Neural cell (in vitro differentiated cells): ENCODE measurements at regions not wholly inside any gene's neighbourhood (a gene's known extent, or its start where the extent isn't known, plus 50 kb on each side); places are given as distances from the start of the nearest gene placed in this dataset.

ENCODE experiments used
- H2AFZ ChIP-seq: fragments of 200-600, 300-800 bp; sonication (generic), shearing (Covaris generic); 2 replicates; pipeline ENCODE4 v1.6.0; 2014; ENCODE audit warnings: low read depth, mild to moderate bottlenecking, antibody characterized with exemption, low read length, moderate library complexity
- H3F3A ChIP-seq: fragments of 200-600 bp; shearing (Covaris generic); 2 replicates; pipeline ENCODE4 v1.6.1; 2016; ENCODE audit warnings: mild to moderate bottlenecking, moderate library complexity, mixed read lengths, antibody characterized with exemption, low read length; ENCODE audit not compliant: insufficient read depth, poor library complexity, severe bottlenecking
- H3K27ac ChIP-seq: fragments of 200-600, 300-800 bp; sonication (generic), shearing (Covaris generic); 2 replicates; pipeline ENCODE4 v1.5.1; 2014; ENCODE audit warnings: mild to moderate bottlenecking, low read length, moderate library complexity
- H3K27me3 ChIP-seq: fragments of 300-800, 200-600 bp; sonication (generic), shearing (Covaris generic); 2 replicates; pipeline ENCODE4 v1.6.0; 2014; ENCODE audit warnings: mild to moderate bottlenecking, low read depth, low read length, moderate library complexity; ENCODE audit not compliant: insufficient read depth
- H3K36me3 ChIP-seq: fragments of 300-800, 200-600 bp; sonication (generic), shearing (Covaris generic); 2 replicates; pipeline ENCODE4 v1.5.1; 2014; ENCODE audit warnings: mild to moderate bottlenecking, antibody characterized with exemption, low read length, moderate library complexity; ENCODE audit not compliant: insufficient read depth
- H3K4me2 ChIP-seq: fragments of 300-800, 200-600 bp; sonication (generic), shearing (Covaris generic); 2 replicates; pipeline ENCODE4 v1.6.0; 2014; ENCODE audit warnings: mild to moderate bottlenecking, low read length
- H3K4me3 ChIP-seq: fragments of 300-800, 200-600 bp; sonication (generic), shearing (Covaris generic); 2 replicates; pipeline ENCODE4 v1.5.1; 2014; ENCODE audit warnings: mild to moderate bottlenecking, low read length, moderate library complexity
- H3K79me2 ChIP-seq: fragments of 200-600 bp; shearing (Covaris generic); replicated peaks from 2 replicates; pipeline ENCODE4 v1.6.0; 2014; ENCODE audit warnings: mild to moderate bottlenecking, low read length, moderate library complexity; ENCODE audit not compliant: insufficient read depth
- H3K9ac ChIP-seq: fragments of 300-800, 200-600 bp; sonication (generic), shearing (Covaris generic); 2 replicates; pipeline ENCODE4 v1.6.1; 2016; ENCODE audit warnings: mild to moderate bottlenecking, low read length, mixed read lengths
- H3K9me2 ChIP-seq: fragments of 200-600 bp; shearing (Covaris generic); 2 replicates; pipeline ENCODE4 v1.6.1; 2016; ENCODE audit warnings: mild to moderate bottlenecking, low read length, mixed read lengths; ENCODE audit not compliant: insufficient read depth
- H3K9me3 ChIP-seq: fragments of 200-600, 300-800 bp; sonication (generic), shearing (Covaris generic); 2 replicates; pipeline ENCODE4 v1.6.1; 2016; ENCODE audit warnings: mild to moderate bottlenecking, mixed run types, low read length, moderate library complexity, mixed read lengths
- H4K20me1 ChIP-seq: fragments of 200-600 bp; shearing (Covaris generic); 2 replicates; pipeline ENCODE4 v1.6.1; 2016; ENCODE audit warnings: mild to moderate bottlenecking, mixed run types; ENCODE audit not compliant: insufficient read depth
- EP300 ChIP-seq: fragments of 450-650 bp; conservative IDR thresholded peaks from 2 replicates; pipeline ENCODE4 v1.6.1; 2014; ENCODE audit warnings: antibody characterized with exemption, mild to moderate bottlenecking, moderate library complexity; ENCODE audit not compliant: poor library complexity, severe bottlenecking
- EZH2 ChIP-seq: fragments of 200-600, 300-800 bp; shearing (Covaris generic), sonication (generic); IDR thresholded peaks from 2 replicates; pipeline ENCODE4 v1.6.1; 2014; ENCODE audit warnings: antibody characterized with exemption, low read length, borderline replicate concordance, mild to moderate bottlenecking; ENCODE audit not compliant: insufficient read depth, poor library complexity, severe bottlenecking
- MXI1 ChIP-seq: fragments of 450-650 bp; conservative IDR thresholded peaks from 2 replicates; pipeline ENCODE4 v1.6.1; 2014; ENCODE audit warnings: antibody characterized with exemption, mild to moderate bottlenecking; ENCODE audit not compliant: poor library complexity, severe bottlenecking
- POLR2AphosphoS5 ChIP-seq: IDR thresholded peaks from 2 replicates; pipeline ENCODE4 v1.6.1; 2012
- RAD21 ChIP-seq: fragments of 450-650 bp; conservative IDR thresholded peaks from 2 replicates; pipeline ENCODE4 v1.6.1; 2014; ENCODE audit warnings: antibody characterized with exemption, mild to moderate bottlenecking, moderate library complexity
- SMC3 ChIP-seq: fragments of 450-650 bp; conservative IDR thresholded peaks from 2 replicates; pipeline ENCODE4 v1.6.1; 2014; ENCODE audit warnings: antibody characterized with exemption, mild to moderate bottlenecking, moderate library complexity; ENCODE audit not compliant: poor library complexity
- TAF1 ChIP-seq: IDR thresholded peaks from 2 replicates; pipeline ENCODE4 v1.6.1; 2012; ENCODE audit warnings: low read depth
- TF ChIP-seq, protein P1 (sequence below): IDR thresholded peaks from 2 replicates; pipeline ENCODE4 v1.6.1; 2012; ENCODE audit warnings: borderline replicate concordance
- TF ChIP-seq, protein P2 (sequence below): fragments of 450-650 bp; IDR thresholded peaks from 2 replicates; pipeline ENCODE4 v1.5.1; 2014; ENCODE audit warnings: antibody characterized with exemption, mild to moderate bottlenecking, moderate library complexity; ENCODE audit not compliant: poor library complexity, severe bottlenecking

DNA sequence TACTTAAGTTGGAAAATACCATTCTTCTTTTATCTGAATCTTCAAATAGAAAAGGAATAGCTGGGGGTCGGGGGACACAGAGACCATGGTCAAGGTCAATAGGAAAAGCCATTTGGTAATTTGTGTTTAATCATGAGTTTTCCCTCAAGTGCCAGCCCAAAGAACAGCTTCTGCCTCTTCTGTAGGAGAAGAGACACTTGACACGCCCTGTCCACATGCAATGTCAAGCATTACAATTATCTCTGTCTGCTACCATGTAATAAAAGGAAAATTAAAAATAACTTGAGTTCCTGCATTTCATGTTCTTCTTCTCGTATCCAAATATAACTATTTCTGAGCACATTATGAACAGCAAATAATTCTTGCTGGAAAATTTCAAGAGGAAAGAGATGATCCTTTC, 241.7 kb downstream of the IPMK start:
- Histone ChIP-seq H3F3A (no peaks in the 10 kb centered on the region), H2AFZ (no peak overlapping the region), H3K4me2 (no peak overlapping the region), H3K27ac (no peak overlapping the region), H3K9ac (no peak overlapping the region), H3K9me2 (no peaks in the 10 kb centered on the region), H3K9me3 (no peaks in the 10 kb centered on the region), H4K20me1 (no peaks in the 10 kb centered on the region), H3K79me2 (no peaks in the 10 kb centered on the region), H3K4me3 (no peak overlapping the region), H3K36me3 (no peaks in the 10 kb centered on the region), H3K27me3 (no peaks in the 10 kb centered on the region)
- TF ChIP-seq MXI1 (no peak), TAF1 (no peak), EZH2 (no peak), RAD21 (no peak), POLR2AphosphoS5 (no peak), SMC3 (no peak), EP300 (no peak)
- TF ChIP-seq, protein P1, sequence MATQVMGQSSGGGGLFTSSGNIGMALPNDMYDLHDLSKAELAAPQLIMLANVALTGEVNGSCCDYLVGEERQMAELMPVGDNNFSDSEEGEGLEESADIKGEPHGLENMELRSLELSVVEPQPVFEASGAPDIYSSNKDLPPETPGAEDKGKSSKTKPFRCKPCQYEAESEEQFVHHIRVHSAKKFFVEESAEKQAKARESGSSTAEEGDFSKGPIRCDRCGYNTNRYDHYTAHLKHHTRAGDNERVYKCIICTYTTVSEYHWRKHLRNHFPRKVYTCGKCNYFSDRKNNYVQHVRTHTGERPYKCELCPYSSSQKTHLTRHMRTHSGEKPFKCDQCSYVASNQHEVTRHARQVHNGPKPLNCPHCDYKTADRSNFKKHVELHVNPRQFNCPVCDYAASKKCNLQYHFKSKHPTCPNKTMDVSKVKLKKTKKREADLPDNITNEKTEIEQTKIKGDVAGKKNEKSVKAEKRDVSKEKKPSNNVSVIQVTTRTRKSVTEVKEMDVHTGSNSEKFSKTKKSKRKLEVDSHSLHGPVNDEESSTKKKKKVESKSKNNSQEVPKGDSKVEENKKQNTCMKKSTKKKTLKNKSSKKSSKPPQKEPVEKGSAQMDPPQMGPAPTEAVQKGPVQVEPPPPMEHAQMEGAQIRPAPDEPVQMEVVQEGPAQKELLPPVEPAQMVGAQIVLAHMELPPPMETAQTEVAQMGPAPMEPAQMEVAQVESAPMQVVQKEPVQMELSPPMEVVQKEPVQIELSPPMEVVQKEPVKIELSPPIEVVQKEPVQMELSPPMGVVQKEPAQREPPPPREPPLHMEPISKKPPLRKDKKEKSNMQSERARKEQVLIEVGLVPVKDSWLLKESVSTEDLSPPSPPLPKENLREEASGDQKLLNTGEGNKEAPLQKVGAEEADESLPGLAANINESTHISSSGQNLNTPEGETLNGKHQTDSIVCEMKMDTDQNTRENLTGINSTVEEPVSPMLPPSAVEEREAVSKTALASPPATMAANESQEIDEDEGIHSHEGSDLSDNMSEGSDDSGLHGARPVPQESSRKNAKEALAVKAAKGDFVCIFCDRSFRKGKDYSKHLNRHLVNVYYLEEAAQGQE = no peak
- TF ChIP-seq, protein P2, sequence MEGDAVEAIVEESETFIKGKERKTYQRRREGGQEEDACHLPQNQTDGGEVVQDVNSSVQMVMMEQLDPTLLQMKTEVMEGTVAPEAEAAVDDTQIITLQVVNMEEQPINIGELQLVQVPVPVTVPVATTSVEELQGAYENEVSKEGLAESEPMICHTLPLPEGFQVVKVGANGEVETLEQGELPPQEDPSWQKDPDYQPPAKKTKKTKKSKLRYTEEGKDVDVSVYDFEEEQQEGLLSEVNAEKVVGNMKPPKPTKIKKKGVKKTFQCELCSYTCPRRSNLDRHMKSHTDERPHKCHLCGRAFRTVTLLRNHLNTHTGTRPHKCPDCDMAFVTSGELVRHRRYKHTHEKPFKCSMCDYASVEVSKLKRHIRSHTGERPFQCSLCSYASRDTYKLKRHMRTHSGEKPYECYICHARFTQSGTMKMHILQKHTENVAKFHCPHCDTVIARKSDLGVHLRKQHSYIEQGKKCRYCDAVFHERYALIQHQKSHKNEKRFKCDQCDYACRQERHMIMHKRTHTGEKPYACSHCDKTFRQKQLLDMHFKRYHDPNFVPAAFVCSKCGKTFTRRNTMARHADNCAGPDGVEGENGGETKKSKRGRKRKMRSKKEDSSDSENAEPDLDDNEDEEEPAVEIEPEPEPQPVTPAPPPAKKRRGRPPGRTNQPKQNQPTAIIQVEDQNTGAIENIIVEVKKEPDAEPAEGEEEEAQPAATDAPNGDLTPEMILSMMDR = no peak

DNA sequence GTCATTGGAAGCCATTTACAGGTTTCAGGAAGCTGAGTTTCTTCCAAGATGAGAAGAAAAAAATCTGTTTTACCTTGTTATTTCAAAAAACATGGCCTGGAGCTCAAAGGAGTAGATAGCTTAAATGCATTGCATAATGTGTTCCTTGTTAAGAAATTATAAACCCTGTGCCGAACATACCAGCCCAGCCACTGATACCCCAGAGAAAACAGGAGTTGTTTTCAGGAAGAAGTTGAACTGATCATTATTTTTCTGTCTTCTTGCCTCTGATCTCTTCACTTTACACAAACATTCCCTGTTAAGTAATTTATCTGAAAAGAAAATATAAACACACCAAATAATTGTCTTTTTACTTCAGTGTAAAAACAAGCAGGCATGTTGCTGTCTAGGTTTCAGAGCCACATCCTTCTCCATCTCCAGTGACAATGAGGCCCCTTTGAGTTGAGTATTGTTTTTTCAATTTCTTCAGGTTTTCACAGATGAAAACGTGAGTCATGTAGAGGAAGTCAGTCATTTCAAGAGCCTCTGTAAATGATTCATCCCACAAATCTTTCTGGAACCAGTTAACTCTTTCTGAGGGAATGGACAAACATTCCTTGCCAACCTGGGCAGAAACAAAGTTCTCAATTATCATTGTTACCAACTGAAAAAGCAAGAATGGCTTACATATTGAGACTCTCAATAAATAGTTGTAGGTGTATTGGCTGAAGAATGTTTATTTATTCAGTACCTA, 244.2 kb downstream of the IPMK start:
- Histone ChIP-seq H2AFZ (no peak overlapping the region), H3K4me3 (no peak overlapping the region), H3K9me3 (no peaks in the 10 kb centered on the region), H3K27ac (no peak overlapping the region), H3F3A (no peaks in the 10 kb centered on the region), H3K9me2 (no peaks in the 10 kb centered on the region), H3K79me2 (no peaks in the 10 kb centered on the region), H3K27me3 (no peaks in the 10 kb centered on the region), H4K20me1 (no peaks in the 10 kb centered on the region), H3K36me3 (no peaks in the 10 kb centered on the region), H3K9ac (no peak overlapping the region), H3K4me2 (no peak overlapping the region)
- no peak for TF ChIP-seq POLR2AphosphoS5
- no peak for TF ChIP-seq EZH2
- no peak for TF ChIP-seq EP300
- TF ChIP-seq, protein P2 = no peak
- no peak for TF ChIP-seq SMC3
- no peak for TF ChIP-seq MXI1
- TF ChIP-seq, protein P1 = no peak
- no peak for TF ChIP-seq RAD21
- TF ChIP-seq TAF1 = no peak
